Endodermal cell (in vitro differentiated cells): ENCODE measurements at regions not wholly inside any gene's neighbourhood (a gene's known extent, or its start where the extent isn't known, plus 50 kb on each side); places are given as distances from the start of the nearest gene placed in this dataset.

ENCODE experiments used
- DNase-seq: peaks from one replicate; pipeline ENCODE4 v3.0.0-alpha.2; 2017
- H3K27ac ChIP-seq: 2 replicates; pipeline ENCODE4 v1.5.1; 2013; ENCODE audit warnings: mild to moderate bottlenecking, low read depth, low read length, moderate library complexity
- H3K27me3 ChIP-seq: 2 replicates; pipeline ENCODE4 v1.6.1; 2013; ENCODE audit warnings: mild to moderate bottlenecking, low read length, moderate library complexity; ENCODE audit not compliant: insufficient read depth, control insufficient read depth, poor library complexity, severe bottlenecking
- H3K36me3 ChIP-seq: 2 replicates; pipeline ENCODE4 v1.7.0; 2013; ENCODE audit warnings: mild to moderate bottlenecking, low read length, moderate library complexity; ENCODE audit not compliant: control insufficient read depth, insufficient read depth
- H3K4me1 ChIP-seq: one replicate; pipeline ENCODE4 v1.7.0; 2013; ENCODE audit warnings: low read length; ENCODE audit not compliant: control insufficient read depth, insufficient read depth
- H3K4me3 ChIP-seq: 2 replicates; pipeline ENCODE4 v1.5.1; 2013; ENCODE audit warnings: mild to moderate bottlenecking, low read length, moderate library complexity
- H3K9ac ChIP-seq: 2 replicates; pipeline ENCODE4 v1.6.1; 2013; ENCODE audit warnings: mild to moderate bottlenecking, low read length, moderate library complexity; ENCODE audit not compliant: poor library complexity, severe bottlenecking; ENCODE audit errors: extremely low read depth
- H3K9me3 ChIP-seq: 2 replicates; pipeline ENCODE4 v1.6.1; 2013; ENCODE audit warnings: mild to moderate bottlenecking, low read length, moderate library complexity; ENCODE audit not compliant: control insufficient read depth
- H3K27ac Mint-ChIP-seq: 2 replicates; pipeline ENCODE4 v1.8.0; 2020; ENCODE audit warnings: mixed read lengths
- H3K27me3 Mint-ChIP-seq: 2 replicates; pipeline ENCODE4 v1.8.0; 2021; ENCODE audit warnings: mild to moderate bottlenecking, mixed read lengths; ENCODE audit not compliant: insufficient read depth
- H3K36me3 Mint-ChIP-seq: 2 replicates; pipeline ENCODE4 v1.8.0; 2020; ENCODE audit warnings: low read depth, mixed read lengths
- H3K4me1 Mint-ChIP-seq: 2 replicates; pipeline ENCODE4 v1.8.0; 2020; ENCODE audit warnings: mixed read lengths
- H3K4me3 Mint-ChIP-seq: 2 replicates; pipeline ENCODE4 v1.8.0; 2020; ENCODE audit warnings: mild to moderate bottlenecking, moderate library complexity, mixed read lengths
- H3K9me3 Mint-ChIP-seq: 2 replicates; pipeline ENCODE4 v1.8.0; 2020; ENCODE audit warnings: mild to moderate bottlenecking, mixed read lengths
- CTCF ChIP-seq: fragments of 200-600 bp; sonication (generic); conservative IDR thresholded peaks from 2 replicates; pipeline ENCODE4 v1.5.0; 2021; ENCODE audit warnings: antibody characterized with exemption, mild to moderate bottlenecking
- WGBS, 2 experiments: methylation state at CpG; one replicate each; pipeline versions ENCODE4 v1.1.5 to v1.1.7; 2013; ENCODE audit warnings: missing lambda C conversion rate in 2 of 2, mixed read lengths in 1 of 2; ENCODE audit not compliant: insufficient coverage in 1 of 2, insufficient read length in 1 of 2; 5-methylcytosine and 5-hydroxymethylcytosine counted together

GRCh38 chr3:154668187-154668586 lies 238.2 kb upstream of the GPR149 start:
- WGBS, 2 experiments, result 70 to 100% methylated on average over 1 to 2 of the region's 2 CpGs
- no peak for TF ChIP-seq CTCF
- H3K27ac ChIP-seq, result no peak overlapping the region
- H3K4me3 ChIP-seq, result no peak overlapping the region
- H3K27me3 ChIP-seq, result no peaks in the 10 kb centered on the region
- Mint-ChIP-seq H3K9me3 (no peaks in the 10 kb centered on the region), H3K27ac (no peak overlapping the region), H3K27me3 (no peaks in the 10 kb centered on the region), H3K4me3 (no peak overlapping the region), H3K4me1 (peaks cover 2% of the 10 kb centered on the region), H3K36me3 (no peaks in the 10 kb centered on the region)
- H3K36me3 ChIP-seq, result no peaks in the 10 kb centered on the region
- no peaks in the 10 kb centered on the region for H3K4me1 ChIP-seq
- no peak for DNase-seq
- no peaks in the 10 kb centered on the region for H3K9me3 ChIP-seq
- no peak overlapping the region for H3K9ac ChIP-seq

- peaks cover 2% of the 10 kb centered on the region for H3K4me1 Mint-ChIP-seq
- Histone ChIP-seq H3K36me3 (no peaks in the 10 kb centered on the region), H3K27ac (no peak overlapping the region), H3K4me1 (no peaks in the 10 kb centered on the region), H3K4me3 (no peak overlapping the region), H3K27me3 (no peaks in the 10 kb centered on the region), H3K9ac (no peak overlapping the region), H3K9me3 (no peaks in the 10 kb centered on the region)
- no peaks in the 10 kb centered on the region for H3K9me3 Mint-ChIP-seq
- H3K36me3 Mint-ChIP-seq, result no peaks in the 10 kb centered on the region
- no peak overlapping the region for H3K27ac Mint-ChIP-seq
- H3K4me3 Mint-ChIP-seq, result no peak overlapping the region
- H3K27me3 Mint-ChIP-seq, result no peaks in the 10 kb centered on the region
- WGBS, 2 experiments, result 89 to 100% methylated on average over 3 of the region's 3 CpGs
- TF ChIP-seq CTCF, result no peak
- no peak for DNase-seq
Observed at GRCh38 chr3:154666542-154666941, 236.6 kb upstream of the GPR149 start.

GRCh38 chr3:154664714-154665113 lies 234.7 kb upstream of the GPR149 start:
- no peak overlapping the region for H3K4me3 ChIP-seq
- Mint-ChIP-seq H3K4me1 (peaks cover 2% of the 10 kb centered on the region), H3K4me3 (no peak overlapping the region), H3K27ac (no peak overlapping the region), H3K27me3 (no peaks in the 10 kb centered on the region), H3K36me3 (no peaks in the 10 kb centered on the region), H3K9me3 (no peaks in the 10 kb centered on the region)
- H3K36me3 ChIP-seq, result no peaks in the 10 kb centered on the region
- no peak for DNase-seq
- no peaks in the 10 kb centered on the region for H3K4me1 ChIP-seq
- no peak overlapping the region for H3K27ac ChIP-seq
- H3K9ac ChIP-seq, result no peak overlapping the region
- no peaks in the 10 kb centered on the region for H3K9me3 ChIP-seq
- no peak for TF ChIP-seq CTCF
- no peaks in the 10 kb centered on the region for H3K27me3 ChIP-seq
